ENCODE measurements at regions not wholly inside any gene's neighbourhood (a gene's known extent, or its start where the extent isn't known, plus 50 kb on each side); places are given as distances from the start of the nearest gene placed in this dataset.

GRCh38 chr7:69062020-69062765 is 536.1 kb upstream of the AUTS2 start:
- no peak for ATAC-seq
- H3K4me3 ChIP-seq = no peak overlapping the region
- no peak for DNase-seq
- no peaks in the 10 kb centered on the region for H3K36me3 ChIP-seq
- no peaks in the 10 kb centered on the region for H3K4me1 ChIP-seq
- no peaks in the 10 kb centered on the region for H3K9me3 ChIP-seq
- H3K27ac ChIP-seq = no peak overlapping the region
- no peak for TF ChIP-seq POLR2A (IDR thresholded peaks at IDR 0.05)
- TF ChIP-seq CTCF (IDR thresholded peaks at IDR 0.05) = no peak
- intact Hi-C loops (cut with DNase I) = no loop called here
- no peaks in the 10 kb centered on the region for H3K27me3 ChIP-seq
- WGBS (ENCODE audit: insufficient coverage, low coverage, low lambda C conversion rate, missing lambda C conversion rate) = 90% methylated on average over 16 of the region's 20 CpGs

- H3K4me1 ChIP-seq = no peaks in the 10 kb centered on the region
- intact Hi-C loops (cut with DNase I) = no loop called here
- no peak overlapping the region for H3K4me3 ChIP-seq
- H3K36me3 ChIP-seq = no peaks in the 10 kb centered on the region
- ATAC-seq (peak; percentile 81 to 95 (median 90)), DNase-seq (peak; percentile 60 to 67 (median 61))
- TF ChIP-seq POLR2A (IDR thresholded peaks at IDR 0.05) (no peak), CTCF (IDR thresholded peaks at IDR 0.05) (peak; percentile 54 to 71 (median 63))
- no peaks in the 10 kb centered on the region for H3K9me3 ChIP-seq
- no peaks in the 10 kb centered on the region for H3K27me3 ChIP-seq
- WGBS (ENCODE audit: insufficient coverage, low coverage, low lambda C conversion rate, missing lambda C conversion rate) = 17% methylated on average over 3 of the region's 3 CpGs
- H3K27ac ChIP-seq = no peak overlapping the region
Observed at GRCh38 chr7:69067397-69067796, 530.9 kb upstream of the AUTS2 start.

GRCh38 chr7:69070476-69070875 is 527.8 kb upstream of the AUTS2 start:
- no peaks in the 10 kb centered on the region for H3K36me3 ChIP-seq
- H3K4me1 ChIP-seq = no peaks in the 10 kb centered on the region
- no peaks in the 10 kb centered on the region for H3K27me3 ChIP-seq
- no peak overlapping the region for H3K4me3 ChIP-seq
- no peaks in the 10 kb centered on the region for H3K9me3 ChIP-seq
- TF ChIP-seq POLR2A (IDR thresholded peaks at IDR 0.05) (no peak), CTCF (IDR thresholded peaks at IDR 0.05) (no peak)
- no peak overlapping the region for H3K27ac ChIP-seq
- intact Hi-C loops (cut with DNase I) = no loop called here
- ATAC-seq (no peak), DNase-seq (no peak)
- WGBS (ENCODE audit: insufficient coverage, low coverage, low lambda C conversion rate, missing lambda C conversion rate) = 76% methylated on average over 3 of the region's 3 CpGs

- H3K4me1 ChIP-seq = peaks cover 0 to 17% (median 8%) of the 10 kb centered on the region in 4 donors
- ATAC-seq (peak; percentile 78 to 90 (median 86)), DNase-seq (peak in 2 of 3 donors; percentile 70 to 78)
- H3K27ac ChIP-seq = peak overlapping the region in 2 of 3 donors; percentile 35 to 69
- no peak overlapping the region for H3K4me3 ChIP-seq
- WGBS (ENCODE audit: insufficient coverage, low coverage, low lambda C conversion rate, missing lambda C conversion rate) = 50% methylated on average over 4 of the region's 4 CpGs
- intact Hi-C loops (cut with DNase I) = no loop called here
- H3K9me3 ChIP-seq = no peaks in the 10 kb centered on the region
- TF ChIP-seq CTCF (IDR thresholded peaks at IDR 0.05) (no peak), POLR2A (IDR thresholded peaks at IDR 0.05) (no peak)
- H3K27me3 ChIP-seq = no peaks in the 10 kb centered on the region
- no peaks in the 10 kb centered on the region for H3K36me3 ChIP-seq
Observed at GRCh38 chr7:69076566-69076965, 521.7 kb upstream of the AUTS2 start.
